Peyer's patch (tissue), 4 donors: ENCODE measurements at regions not wholly inside any gene's neighbourhood (a gene's known extent, or its start where the extent isn't known, plus 50 kb on each side); places are given as distances from the start of the nearest gene placed in this dataset.

Source experiments
- POLR2A ChIP-seq, 2 donors: fragments of 450-650 bp; IDR thresholded peaks; one replicate each; pipeline ENCODE4 v1.5.1; 2017; ENCODE audit warnings: antibody characterized with exemption in 2 of 2, mild to moderate bottlenecking in 2 of 2, moderate library complexity in 2 of 2
- TF ChIP-seq, protein P1 (sequence below), 6 experiments: fragments of 450-650 bp in 4 of 6; fragments of 200-600 bp in 2 of 6; sonication (generic) in 1 of 6; IDR thresholded peaks; one replicate each; pipeline ENCODE4 v1.5.1; 2017 to 2019; ENCODE audit warnings: antibody characterized with exemption in 6 of 6, mild to moderate bottlenecking in 3 of 6, moderate library complexity in 1 of 6

DNA sequence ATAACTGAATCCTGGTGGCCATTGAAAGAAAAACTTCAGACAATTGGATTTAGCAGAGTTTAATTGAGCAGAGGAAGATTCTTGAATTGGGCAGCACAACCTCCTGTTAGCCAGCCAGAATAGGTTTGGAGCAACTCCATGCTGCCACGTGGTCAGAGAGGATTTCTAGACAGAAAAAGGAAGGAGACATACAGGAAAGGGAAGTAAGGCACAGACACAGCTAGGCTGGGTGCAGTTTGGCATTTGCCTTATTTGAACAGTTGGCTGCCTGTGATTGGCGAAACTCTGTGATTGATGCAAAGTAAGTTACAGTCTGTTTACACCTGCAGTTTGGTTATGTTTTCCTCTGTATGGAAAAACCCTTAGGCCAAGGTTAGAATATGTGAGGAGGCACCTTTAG, 85.8 kb upstream of the SPATA13 start:
- TF ChIP-seq, protein P1, sequence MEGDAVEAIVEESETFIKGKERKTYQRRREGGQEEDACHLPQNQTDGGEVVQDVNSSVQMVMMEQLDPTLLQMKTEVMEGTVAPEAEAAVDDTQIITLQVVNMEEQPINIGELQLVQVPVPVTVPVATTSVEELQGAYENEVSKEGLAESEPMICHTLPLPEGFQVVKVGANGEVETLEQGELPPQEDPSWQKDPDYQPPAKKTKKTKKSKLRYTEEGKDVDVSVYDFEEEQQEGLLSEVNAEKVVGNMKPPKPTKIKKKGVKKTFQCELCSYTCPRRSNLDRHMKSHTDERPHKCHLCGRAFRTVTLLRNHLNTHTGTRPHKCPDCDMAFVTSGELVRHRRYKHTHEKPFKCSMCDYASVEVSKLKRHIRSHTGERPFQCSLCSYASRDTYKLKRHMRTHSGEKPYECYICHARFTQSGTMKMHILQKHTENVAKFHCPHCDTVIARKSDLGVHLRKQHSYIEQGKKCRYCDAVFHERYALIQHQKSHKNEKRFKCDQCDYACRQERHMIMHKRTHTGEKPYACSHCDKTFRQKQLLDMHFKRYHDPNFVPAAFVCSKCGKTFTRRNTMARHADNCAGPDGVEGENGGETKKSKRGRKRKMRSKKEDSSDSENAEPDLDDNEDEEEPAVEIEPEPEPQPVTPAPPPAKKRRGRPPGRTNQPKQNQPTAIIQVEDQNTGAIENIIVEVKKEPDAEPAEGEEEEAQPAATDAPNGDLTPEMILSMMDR (IDR thresholded peaks at IDR 0.05), result no peak
- no peak for TF ChIP-seq POLR2A (IDR thresholded peaks at IDR 0.05)
